Parathyroid adenoma (tissue), 2 donors: ENCODE measurements at regions not wholly inside any gene's neighbourhood (a gene's known extent, or its start where the extent isn't known, plus 50 kb on each side); places are given as distances from the start of the nearest gene placed in this dataset.

Experiments used
- H2AFZ ChIP-seq: fragments of 300-600 bp; sonication (generic); one replicate; pipeline ENCODE4 v1.7.0; 2017; ENCODE audit warnings: antibody characterized with exemption, mild to moderate bottlenecking
- H3K27ac ChIP-seq: fragments of 300-600 bp; sonication (generic); one replicate; pipeline ENCODE4 v1.7.0; 2017
- H3K27me3 ChIP-seq: fragments of 300-600 bp; sonication (generic); one replicate; pipeline ENCODE4 v1.7.0; 2017; ENCODE audit warnings: low read length; ENCODE audit not compliant: control insufficient read depth, insufficient read depth
- H3K36me3 ChIP-seq: fragments of 300-600 bp; sonication (generic); one replicate; pipeline ENCODE4 v1.7.0; 2017; ENCODE audit warnings: low read length; ENCODE audit not compliant: control insufficient read depth, insufficient read depth
- H3K4me1 ChIP-seq: fragments of 300-600 bp; sonication (generic); one replicate; pipeline ENCODE4 v1.7.0; 2017; ENCODE audit warnings: control low read depth
- H3K4me2 ChIP-seq: fragments of 300-600 bp; sonication (generic); one replicate; pipeline ENCODE4 v1.7.0; 2017; ENCODE audit warnings: low read length
- H3K4me3 ChIP-seq: fragments of 300-600 bp; sonication (generic); one replicate; pipeline ENCODE4 v1.7.0; 2017; ENCODE audit warnings: low read depth, low read length
- H3K79me2 ChIP-seq: fragments of 300-600 bp; sonication (generic); one replicate; pipeline ENCODE4 v1.7.0; 2017; ENCODE audit warnings: control low read depth
- H3K9ac ChIP-seq: fragments of 300-600 bp; sonication (generic); one replicate; pipeline ENCODE4 v1.7.0; 2017; ENCODE audit warnings: mild to moderate bottlenecking
- H3K9me3 ChIP-seq: fragments of 300-600 bp; sonication (generic); one replicate; pipeline ENCODE4 v1.7.0; 2017; ENCODE audit warnings: low read length; ENCODE audit not compliant: control insufficient read depth
- TF ChIP-seq, protein P1 (sequence below): fragments of 300-600 bp; sonication (generic); IDR thresholded peaks from one replicate; pipeline ENCODE4 v1.7.0; 2017; ENCODE audit warnings: antibody characterized with exemption, mild to moderate bottlenecking
- donor health status: primary hyperparathyroidism.

DNA sequence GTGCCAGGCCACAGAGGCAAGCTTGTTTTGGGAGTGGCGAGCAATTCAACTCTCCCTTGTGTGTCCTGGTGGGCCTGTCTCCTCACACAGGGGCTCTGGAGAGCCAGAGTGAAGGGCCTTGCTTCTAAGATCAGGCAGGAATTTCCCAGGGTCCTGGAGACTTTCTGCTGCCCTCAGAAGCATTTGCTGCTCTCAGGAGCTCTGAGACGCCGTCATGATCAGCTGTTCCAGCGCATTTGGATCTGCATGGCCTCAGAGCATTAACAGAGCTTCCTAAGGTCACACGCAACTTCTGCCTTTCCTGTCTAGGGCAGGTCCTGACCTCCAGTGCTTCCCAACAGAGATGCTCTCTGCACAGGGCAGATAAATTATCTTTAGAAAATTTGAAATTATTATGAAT lies 52.2 kb upstream of the C10orf90 start:
- no peak overlapping the region for H2AFZ ChIP-seq
- H3K4me3 ChIP-seq: no peak overlapping the region
- no peaks in the 10 kb centered on the region for H3K79me2 ChIP-seq
- no peak overlapping the region for H3K9ac ChIP-seq
- no peaks in the 10 kb centered on the region for H3K4me1 ChIP-seq
- TF ChIP-seq, protein P1, sequence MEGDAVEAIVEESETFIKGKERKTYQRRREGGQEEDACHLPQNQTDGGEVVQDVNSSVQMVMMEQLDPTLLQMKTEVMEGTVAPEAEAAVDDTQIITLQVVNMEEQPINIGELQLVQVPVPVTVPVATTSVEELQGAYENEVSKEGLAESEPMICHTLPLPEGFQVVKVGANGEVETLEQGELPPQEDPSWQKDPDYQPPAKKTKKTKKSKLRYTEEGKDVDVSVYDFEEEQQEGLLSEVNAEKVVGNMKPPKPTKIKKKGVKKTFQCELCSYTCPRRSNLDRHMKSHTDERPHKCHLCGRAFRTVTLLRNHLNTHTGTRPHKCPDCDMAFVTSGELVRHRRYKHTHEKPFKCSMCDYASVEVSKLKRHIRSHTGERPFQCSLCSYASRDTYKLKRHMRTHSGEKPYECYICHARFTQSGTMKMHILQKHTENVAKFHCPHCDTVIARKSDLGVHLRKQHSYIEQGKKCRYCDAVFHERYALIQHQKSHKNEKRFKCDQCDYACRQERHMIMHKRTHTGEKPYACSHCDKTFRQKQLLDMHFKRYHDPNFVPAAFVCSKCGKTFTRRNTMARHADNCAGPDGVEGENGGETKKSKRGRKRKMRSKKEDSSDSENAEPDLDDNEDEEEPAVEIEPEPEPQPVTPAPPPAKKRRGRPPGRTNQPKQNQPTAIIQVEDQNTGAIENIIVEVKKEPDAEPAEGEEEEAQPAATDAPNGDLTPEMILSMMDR: no peak
- no peaks in the 10 kb centered on the region for H3K36me3 ChIP-seq
- H3K27me3 ChIP-seq: no peaks in the 10 kb centered on the region
- H3K27ac ChIP-seq: no peak overlapping the region
- no peaks in the 10 kb centered on the region for H3K9me3 ChIP-seq
- H3K4me2 ChIP-seq: no peak overlapping the region

DNA sequence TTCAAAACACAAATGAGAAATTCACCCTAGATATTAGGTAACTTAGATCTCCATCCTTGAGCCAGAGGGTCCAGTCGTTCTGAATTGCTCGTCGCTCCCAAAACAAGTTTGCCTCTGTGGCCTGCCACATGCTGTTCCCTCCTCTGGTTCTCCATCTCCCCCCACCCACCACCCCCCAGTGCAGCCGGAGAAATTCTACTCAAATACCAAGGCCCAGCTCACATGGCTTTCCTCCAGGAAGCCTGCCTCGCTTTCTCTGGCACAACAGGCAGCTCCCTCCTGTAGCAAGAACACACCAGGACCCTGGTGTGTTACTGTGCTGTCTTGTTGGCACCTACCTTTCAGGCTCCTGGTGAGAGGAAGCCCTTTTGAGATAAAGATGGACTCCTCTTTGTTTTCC lies 52.7 kb upstream of the C10orf90 start:
- Histone ChIP-seq H3K4me2 (no peak overlapping the region), H2AFZ (no peak overlapping the region), H3K79me2 (no peaks in the 10 kb centered on the region), H3K4me1 (no peaks in the 10 kb centered on the region), H3K4me3 (no peak overlapping the region), H3K36me3 (no peaks in the 10 kb centered on the region), H3K9ac (no peak overlapping the region), H3K27me3 (no peaks in the 10 kb centered on the region), H3K9me3 (no peaks in the 10 kb centered on the region), H3K27ac (no peak overlapping the region)
- TF ChIP-seq, protein P1: no peak

- Histone ChIP-seq H3K36me3 (no peaks in the 10 kb centered on the region), H3K79me2 (no peaks in the 10 kb centered on the region), H3K4me2 (no peak overlapping the region), H3K9me3 (no peaks in the 10 kb centered on the region), H3K4me1 (no peaks in the 10 kb centered on the region), H3K27me3 (no peaks in the 10 kb centered on the region), H2AFZ (no peak overlapping the region), H3K4me3 (no peak overlapping the region), H3K27ac (no peak overlapping the region), H3K9ac (no peak overlapping the region)
- TF ChIP-seq, protein P1: no peak
Measured at GRCh38 chr10:126729314-126729870, 58.9 kb upstream of the C10orf90 start.

GRCh38 chr10:126730856-126731609 lies 60.5 kb upstream of the C10orf90 start:
- Histone ChIP-seq H2AFZ (no peak overlapping the region), H3K27ac (no peak overlapping the region), H3K79me2 (no peaks in the 10 kb centered on the region), H3K4me3 (no peak overlapping the region), H3K36me3 (no peaks in the 10 kb centered on the region), H3K9me3 (no peaks in the 10 kb centered on the region), H3K4me2 (no peak overlapping the region), H3K27me3 (no peaks in the 10 kb centered on the region), H3K9ac (no peak overlapping the region), H3K4me1 (no peaks in the 10 kb centered on the region)
- TF ChIP-seq, protein P1: no peak

GRCh38 chr10:126731610-126731990 lies 61.1 kb upstream of the C10orf90 start:
- no peak overlapping the region for H3K4me2 ChIP-seq
- H3K4me1 ChIP-seq: no peaks in the 10 kb centered on the region
- no peaks in the 10 kb centered on the region for H3K27me3 ChIP-seq
- H3K27ac ChIP-seq: no peak overlapping the region
- no peak overlapping the region for H3K9ac ChIP-seq
- H3K36me3 ChIP-seq: no peaks in the 10 kb centered on the region
- H3K79me2 ChIP-seq: no peaks in the 10 kb centered on the region
- no peak overlapping the region for H3K4me3 ChIP-seq
- TF ChIP-seq, protein P1: no peak
- H2AFZ ChIP-seq: no peak overlapping the region
- H3K9me3 ChIP-seq: no peaks in the 10 kb centered on the region
